ENCODE measurements at regions not wholly inside any gene's neighbourhood (a gene's known extent, or its start where the extent isn't known, plus 50 kb on each side); places are given as distances from the start of the nearest gene placed in this dataset.

DNA sequence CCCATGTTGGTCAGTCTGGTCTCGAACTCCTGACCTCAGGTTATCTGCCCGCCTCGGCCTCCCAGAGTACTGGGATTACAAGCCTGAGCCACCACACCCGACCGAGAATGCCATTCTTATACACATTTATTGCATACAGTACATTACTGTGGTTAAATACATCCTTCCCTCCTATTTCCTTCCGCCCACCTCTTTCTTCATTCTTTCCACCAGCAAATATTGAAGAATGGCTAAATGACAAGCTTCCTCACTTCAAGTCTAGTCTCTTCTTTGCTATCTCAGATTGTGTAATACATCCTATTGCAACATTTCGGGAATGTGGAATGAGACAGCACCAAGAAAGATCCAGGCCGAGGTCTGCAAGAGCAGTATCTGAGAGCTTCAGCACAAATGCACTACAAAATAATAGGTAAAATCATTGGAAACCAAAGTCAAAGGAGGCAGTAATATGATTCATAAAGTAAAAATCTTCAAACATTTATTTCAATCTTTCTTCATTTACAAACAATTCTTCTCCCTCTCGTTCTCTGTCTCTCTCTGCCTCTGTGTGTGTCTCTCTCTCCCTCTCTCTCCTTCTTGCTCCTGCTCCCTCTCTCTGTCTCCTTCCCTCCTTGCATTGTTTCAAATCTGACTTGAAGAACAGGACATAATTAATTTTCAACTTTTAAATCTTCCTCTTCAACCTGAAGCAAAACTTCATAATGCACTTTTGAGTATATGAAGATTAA, 94.7 kb upstream of the TGFBR2 start:
- TF ChIP-seq POLR2AphosphoS5 (IDR thresholded peaks at IDR 0.05; ENCODE audit: borderline replicate concordance, low read depth, low read length) (no peak; the same call in 1 of the 2 replicates), EZH2 (IDR thresholded peaks at IDR 0.05) (no peak)
